B cell (primary cell): ENCODE measurements at regions not wholly inside any gene's neighbourhood (a gene's known extent, or its start where the extent isn't known, plus 50 kb on each side); places are given as distances from the start of the nearest gene placed in this dataset.

Source experiments
- ATAC-seq: fragments of 200-7000 bp; cut with Tn5 transposase; one replicate; pipeline ENCODE4 v1.10.0; 2021; ENCODE audit warnings: low read depth, mild to moderate bottlenecking, moderate number of reproducible peaks, moderate library complexity
- CTCF ChIA-PET: fragments of 350-600 bp; sonication (Branson Sonifier 250); formaldehyde crosslinking; loops from one replicate; lab custom pipeline; 2021; ENCODE audit warnings: antibody characterized with exemption, inconsistent platforms; lab: Charles Lee
- POLR2A ChIA-PET: fragments of 350-600 bp; sonication (Branson Sonifier 250); formaldehyde crosslinking; loops from one replicate; lab custom pipeline; 2021; ENCODE audit warnings: antibody characterized with exemption; lab: Charles Lee
- DNase-seq: peaks from one replicate; pipeline ENCODE4 v3.0.0; 2013
- H2AFZ ChIP-seq: 2 replicates; pipeline ENCODE4 v1.6.1; 2012; ENCODE audit warnings: mild to moderate bottlenecking, low read depth, low read length; ENCODE audit not compliant: insufficient read depth, poor library complexity, severe bottlenecking
- H3K27ac ChIP-seq, 2 donors: 1 replicate in 1 of 2; 2 replicates in 1 of 2; pipeline ENCODE4 v1.5.1; 2012 to 2013; ENCODE audit warnings: low read length in 2 of 2, mild to moderate bottlenecking in 2 of 2, moderate library complexity in 1 of 2
- H3K27me3 ChIP-seq, 4 experiments: fragments of 200-600 bp in 1 of 4; sonication (generic) in 1 of 4; replicated peaks in 1 of 4; 1 replicate in 2 of 4; 2 replicates in 2 of 4; pipeline versions ENCODE4 v1.6.1 to v1.7.0; 2013 to 2016; ENCODE audit warnings: low read length in 3 of 4, mild to moderate bottlenecking in 2 of 4, mixed read lengths in 1 of 4, moderate library complexity in 1 of 4; ENCODE audit not compliant: insufficient read depth in 4 of 4, control insufficient read depth in 3 of 4; ENCODE audit errors: control extremely low read depth in 1 of 4
- H3K36me3 ChIP-seq, 2 experiments: replicated peaks in 1 of 2; 1 replicate in 1 of 2; 2 replicates in 1 of 2; pipeline versions ENCODE4 v1.6.1 to v1.7.1; 2013; ENCODE audit warnings: low read length in 1 of 2; ENCODE audit not compliant: insufficient read depth in 2 of 2, control insufficient read depth in 1 of 2; ENCODE audit errors: control extremely low read depth in 1 of 2, extremely low read depth in 1 of 2
- H3K4me1 ChIP-seq, 2 donors: fragments of 200-600 bp in 1 of 2; sonication (generic) in 1 of 2; 1 replicate in 1 of 2; 2 replicates in 1 of 2; pipeline versions ENCODE4 v1.5.1 to v1.6.1; 2013 to 2017; ENCODE audit warnings: low read length in 2 of 2; ENCODE audit not compliant: control insufficient read depth in 2 of 2, insufficient read depth in 2 of 2
- H3K4me2 ChIP-seq: replicated peaks from 2 replicates; pipeline ENCODE3; 2012; ENCODE audit warnings: mild to moderate bottlenecking, low read depth, low read length; ENCODE audit not compliant: poor library complexity, severe bottlenecking
- H3K4me3 ChIP-seq, 5 experiments: fragments of 200-600 bp in 1 of 5; sonication (generic) in 1 of 5; 1 replicate in 3 of 5; 2 replicates in 2 of 5; pipeline versions ENCODE4 v1.5.1 to v1.7.0; 2011 to 2016; ENCODE audit warnings: low read length in 4 of 5, mild to moderate bottlenecking in 4 of 5, low read depth in 2 of 5, control low read depth in 1 of 5, moderate library complexity in 1 of 5; ENCODE audit not compliant: insufficient read depth in 1 of 5; ENCODE audit errors: control extremely low read depth in 1 of 5, extremely low read depth in 1 of 5
- H3K79me2 ChIP-seq: fragments of 200-600 bp; sonication (generic); one replicate; pipeline ENCODE4 v1.6.0; 2016; ENCODE audit warnings: low read length; ENCODE audit not compliant: control insufficient read depth, insufficient read depth
- H3K9ac ChIP-seq: fragments of 200-600 bp; sonication (generic); 2 replicates; pipeline ENCODE4 v1.6.1; 2017; ENCODE audit warnings: mild to moderate bottlenecking, low read length, moderate library complexity
- H3K9me3 ChIP-seq, 3 donors: one replicate each; pipeline versions ENCODE4 v1.6.1 to v1.7.1; 2013; ENCODE audit warnings: low read length in 2 of 3; ENCODE audit not compliant: control insufficient read depth in 2 of 3, insufficient read depth in 1 of 3; ENCODE audit errors: control extremely low read depth in 1 of 3
- H4K20me1 ChIP-seq: 2 replicates; pipeline ENCODE4 v1.6.0; 2012; ENCODE audit warnings: mild to moderate bottlenecking, low read length; ENCODE audit not compliant: insufficient read depth, control insufficient read depth, poor library complexity, severe bottlenecking
- H3K27ac Mint-ChIP-seq: one replicate; pipeline ENCODE4 v1.8.0; 2021; ENCODE audit warnings: mixed read lengths
- H3K27me3 Mint-ChIP-seq: one replicate; pipeline ENCODE4 v1.8.0; 2021; ENCODE audit warnings: mixed read lengths
- H3K4me1 Mint-ChIP-seq: one replicate; pipeline ENCODE4 v1.8.0; 2021; ENCODE audit warnings: mixed read lengths
- H3K4me3 Mint-ChIP-seq: one replicate; pipeline ENCODE4 v1.8.0; 2021; ENCODE audit warnings: mixed read lengths
- H3K9me3 Mint-ChIP-seq: one replicate; pipeline ENCODE4 v1.8.0; 2022; ENCODE audit warnings: mixed read lengths; ENCODE audit not compliant: insufficient read depth
- CTCF ChIP-seq: fragments of 200-600 bp; IDR thresholded peaks from one replicate; pipeline ENCODE4 v1.8.0; 2022; ENCODE audit warnings: antibody characterized with exemption, mild to moderate bottlenecking
- EZH2 ChIP-seq: IDR thresholded peaks from 2 replicates; pipeline ENCODE4 v1.6.1; 2012; ENCODE audit warnings: borderline replicate concordance, low read depth, mild to moderate bottlenecking, moderate library complexity, low read length; ENCODE audit not compliant: insufficient read depth, poor library complexity, severe bottlenecking
- WGBS: methylation state at CpG from one replicate; pipeline ENCODE4 v1.1.5; 2013; ENCODE audit warnings: missing lambda C conversion rate; ENCODE audit not compliant: insufficient coverage; 5-methylcytosine and 5-hydroxymethylcytosine counted together
- intact Hi-C: fragments of 100-400 bp; cut with micrococcal nuclease; formaldehyde crosslinking; loops from one replicate; pipeline ENCODE4 v1.10.0; 2022

DNA sequence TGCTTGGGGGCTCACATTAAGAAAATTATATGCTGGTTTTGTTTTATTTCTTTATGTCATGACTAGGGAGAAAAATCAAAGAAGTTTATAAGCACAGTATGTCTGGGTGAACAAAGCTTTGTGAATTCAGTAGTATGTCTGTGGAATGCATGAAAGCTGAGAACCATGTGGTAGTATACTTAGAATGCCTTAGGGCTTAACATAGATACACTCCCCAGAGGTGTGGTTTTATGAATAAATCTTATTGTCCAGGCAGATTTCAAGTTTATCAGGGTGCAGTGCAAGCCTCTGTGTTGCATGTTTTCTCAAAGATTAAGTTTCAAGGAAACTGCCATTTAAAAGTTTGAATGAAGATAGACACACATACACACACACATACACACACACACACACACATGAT, 620.5 kb downstream of the CDY2B start:
- H3K27me3 Mint-ChIP-seq = no peaks in the 10 kb centered on the region
- POLR2A ChIA-PET = no interaction called here
- ATAC-seq = no peak

DNA sequence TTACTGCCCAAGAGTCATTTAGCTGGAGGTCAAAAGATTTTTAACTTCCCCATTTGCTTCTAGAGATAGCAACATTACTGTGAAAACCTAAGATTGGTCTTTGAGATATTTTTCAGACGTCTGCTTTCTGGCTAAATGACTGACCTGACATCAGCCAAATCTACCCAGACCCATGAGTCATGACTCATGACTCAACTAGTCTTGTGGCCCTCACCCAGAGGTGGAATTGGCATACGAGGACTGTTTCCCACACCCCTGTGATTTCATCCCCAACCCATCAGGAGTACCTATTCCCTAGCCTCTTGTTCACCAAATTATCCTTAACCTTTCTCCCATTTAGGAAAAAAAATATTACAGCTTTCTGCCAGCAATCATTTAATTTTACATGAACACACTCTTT, 641.6 kb downstream of the CDY2B start:
- no peaks in the 10 kb centered on the region for H3K9me3 ChIP-seq
- no peaks in the 10 kb centered on the region for H3K4me1 Mint-ChIP-seq
- H3K27me3 ChIP-seq = no peaks in the 10 kb centered on the region
- H3K36me3 ChIP-seq = no peaks in the 10 kb centered on the region
- ChIA-PET POLR2A (no interaction called here), CTCF (no interaction called here)
- H3K27me3 Mint-ChIP-seq = no peaks in the 10 kb centered on the region
- no peak for DNase-seq
- H3K9ac ChIP-seq = no peak overlapping the region
- no peak overlapping the region for H3K4me3 Mint-ChIP-seq
- TF ChIP-seq EZH2 (no peak), CTCF (no peak)
- H3K27ac Mint-ChIP-seq = no peak overlapping the region
- no peak overlapping the region for H3K27ac ChIP-seq
- no peaks in the 10 kb centered on the region for H4K20me1 ChIP-seq
- H3K9me3 Mint-ChIP-seq = no peaks in the 10 kb centered on the region
- no CpG with 5 or more reads among the region's 2 CpGs for WGBS
- no peak overlapping the region for H2AFZ ChIP-seq
- ATAC-seq = no peak
- intact Hi-C loops = no loop called here
- no peak overlapping the region for H3K4me3 ChIP-seq
- H3K4me2 ChIP-seq = no peak overlapping the region
- no peaks in the 10 kb centered on the region for H3K79me2 ChIP-seq
- no peaks in the 10 kb centered on the region for H3K4me1 ChIP-seq

More for the DNA sequence above, 620.5 kb downstream of the CDY2B start:
- H3K9me3 Mint-ChIP-seq = peaks cover 3% of the 10 kb centered on the region
- DNase-seq = no peak
- peaks cover 0 to 3% (median 0%) of the 10 kb centered on the region in 3 donors for H3K9me3 ChIP-seq
- H3K4me3 ChIP-seq = no peak overlapping the region
- no peak overlapping the region for H3K27ac ChIP-seq
- no peaks in the 10 kb centered on the region for H4K20me1 ChIP-seq
- intact Hi-C loops = no loop called here
- H3K4me1 ChIP-seq = no peaks in the 10 kb centered on the region
- no peaks in the 10 kb centered on the region for H3K27me3 ChIP-seq
- H3K4me1 Mint-ChIP-seq = no peaks in the 10 kb centered on the region
- no peaks in the 10 kb centered on the region for H3K36me3 ChIP-seq
- no peak overlapping the region for H3K27ac Mint-ChIP-seq
- H3K9ac ChIP-seq = no peak overlapping the region
- no peaks in the 10 kb centered on the region for H3K79me2 ChIP-seq
- no peak overlapping the region for H3K4me2 ChIP-seq
- H3K4me3 Mint-ChIP-seq = no peak overlapping the region
- TF ChIP-seq EZH2 (no peak), CTCF (no peak)
- CTCF ChIA-PET = no interaction called here
- H2AFZ ChIP-seq = no peak overlapping the region
